ENCODE measurements at regions not wholly inside any gene's neighbourhood (a gene's known extent, or its start where the extent isn't known, plus 50 kb on each side); places are given as distances from the start of the nearest gene placed in this dataset.
"Not testable (repeated sequence)": the region's sequence is repeated elsewhere in the genome, so short reads cannot be mapped to it uniquely, and the experiment has no call there.

DNA sequence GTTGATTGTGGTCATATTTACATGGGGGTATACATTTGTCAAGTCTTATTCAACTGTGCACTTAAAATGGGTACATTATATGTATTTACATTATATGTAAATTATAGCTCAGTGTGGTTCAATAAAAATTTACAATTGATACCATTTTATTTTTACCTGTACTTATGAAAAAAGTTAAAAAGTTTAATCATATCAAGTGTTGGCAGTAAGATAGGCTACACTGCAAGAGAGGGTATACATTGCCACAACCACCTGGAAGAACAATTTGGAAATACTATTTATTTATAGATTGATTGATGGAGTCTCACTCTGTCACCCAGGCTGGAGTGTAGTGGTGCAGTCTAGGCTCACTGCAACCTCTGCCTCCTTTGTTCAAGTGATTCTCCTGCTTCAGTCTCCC lies 453.3 kb downstream of the XYLT1 start:
- no peak for DNase-seq

DNA sequence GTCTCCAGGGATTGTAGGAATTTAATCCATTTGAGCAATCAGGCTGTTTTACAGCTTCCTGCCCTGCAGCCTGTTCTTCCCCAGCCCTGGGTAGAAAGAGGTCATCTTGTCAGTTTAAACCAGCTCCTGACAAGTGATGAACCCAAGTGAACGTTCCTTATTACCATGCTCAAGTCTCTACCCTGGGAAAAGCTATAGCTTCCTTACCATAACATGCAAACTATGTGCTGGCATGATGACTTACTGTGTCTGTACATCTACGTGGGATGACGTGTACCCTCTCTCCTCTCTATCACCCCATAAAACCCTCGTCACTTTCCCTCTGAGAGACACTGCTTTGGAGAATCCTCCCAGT lies 452.2 kb downstream of the XYLT1 start:
- DNase-seq: no peak

DNA sequence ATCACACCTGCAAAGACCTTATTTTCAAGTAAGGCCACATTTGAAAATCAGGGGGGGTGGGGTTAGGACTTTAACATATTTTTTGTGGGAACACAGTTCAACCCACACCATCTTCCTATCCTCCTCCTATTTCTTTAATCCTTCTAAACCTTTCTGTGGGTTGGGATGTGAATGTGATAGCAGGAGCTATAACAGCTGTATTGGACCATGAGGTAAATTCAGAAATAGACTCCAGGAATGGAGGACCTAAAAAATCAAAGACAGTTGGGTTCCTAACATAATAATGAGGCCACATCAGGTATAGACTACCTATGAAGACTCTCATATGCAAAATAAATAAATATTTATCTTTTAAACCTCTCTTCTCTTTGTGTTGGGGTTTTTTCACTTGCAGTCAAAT lies 451.4 kb downstream of the XYLT1 start:
- no peak for DNase-seq

DNA sequence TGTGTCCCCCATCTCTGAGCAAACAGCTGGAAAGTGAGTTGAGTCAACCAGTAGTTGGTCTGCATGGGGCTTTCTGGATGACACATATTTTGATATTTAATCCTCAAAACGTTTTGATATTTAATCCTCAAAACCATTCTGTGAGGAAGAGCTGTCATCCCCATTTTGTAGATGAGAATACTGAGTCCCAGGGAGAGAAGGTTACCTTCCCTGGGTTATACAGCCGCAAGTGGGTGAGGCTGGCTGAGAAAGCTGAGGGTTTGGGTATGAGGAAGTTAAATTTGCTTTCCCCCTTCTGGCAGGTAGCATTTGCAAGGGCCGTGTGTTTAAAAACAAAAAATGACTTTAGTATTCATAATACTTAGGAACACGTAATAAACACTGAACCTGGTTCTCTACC lies 447.2 kb downstream of the XYLT1 start:
- no peak for DNase-seq

DNA sequence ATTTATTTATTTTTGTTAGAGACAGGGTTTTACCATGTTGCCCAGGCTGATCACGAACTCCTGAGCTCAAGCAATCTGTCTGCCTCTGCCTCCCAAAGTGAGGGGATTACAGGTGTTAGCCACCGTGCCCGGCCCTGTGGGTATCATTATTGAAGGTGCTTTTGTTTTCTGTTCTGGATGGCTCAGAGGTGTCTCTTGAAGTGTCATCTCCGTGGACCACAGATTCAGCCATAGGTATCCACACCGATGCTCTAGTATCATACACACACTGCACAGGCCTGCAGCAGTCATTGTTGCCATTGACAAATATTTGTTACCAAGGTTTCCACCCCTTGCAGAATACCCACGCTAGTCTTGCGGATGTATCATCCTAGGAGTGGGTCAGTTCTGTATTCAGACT lies 446.2 kb downstream of the XYLT1 start:
- DNase-seq: no peak

DNA sequence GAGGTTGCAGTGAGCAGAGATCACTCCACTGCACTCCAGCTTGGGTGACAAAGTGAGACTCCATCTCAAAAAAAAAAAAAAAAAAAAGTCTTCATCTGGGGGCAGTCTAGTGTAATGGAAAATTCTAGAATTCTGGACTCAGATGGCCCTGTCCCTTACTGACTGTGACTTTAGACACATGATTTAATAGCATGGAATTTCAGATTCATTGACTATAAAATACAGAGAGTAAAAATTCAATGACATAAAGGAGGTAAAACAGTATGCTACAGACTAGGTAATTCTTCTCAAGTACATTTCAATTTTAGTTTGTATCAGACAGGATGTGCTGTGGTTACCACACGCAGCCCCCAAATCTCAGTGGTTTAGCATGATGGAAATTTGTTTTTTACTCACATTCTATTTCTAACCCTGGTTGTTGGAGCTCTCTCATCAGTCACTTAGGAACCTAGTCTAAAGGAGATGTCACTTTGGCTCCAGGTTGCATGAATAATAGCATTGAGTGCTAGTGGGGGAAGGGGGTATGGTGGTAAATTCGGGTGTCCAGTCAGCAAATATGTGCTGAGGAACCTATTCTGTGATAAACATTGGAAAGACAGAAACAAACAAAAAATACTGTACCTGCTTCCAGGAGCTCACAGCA lies 444.0 kb downstream of the XYLT1 start:
- DNase-seq: no peak

DNA sequence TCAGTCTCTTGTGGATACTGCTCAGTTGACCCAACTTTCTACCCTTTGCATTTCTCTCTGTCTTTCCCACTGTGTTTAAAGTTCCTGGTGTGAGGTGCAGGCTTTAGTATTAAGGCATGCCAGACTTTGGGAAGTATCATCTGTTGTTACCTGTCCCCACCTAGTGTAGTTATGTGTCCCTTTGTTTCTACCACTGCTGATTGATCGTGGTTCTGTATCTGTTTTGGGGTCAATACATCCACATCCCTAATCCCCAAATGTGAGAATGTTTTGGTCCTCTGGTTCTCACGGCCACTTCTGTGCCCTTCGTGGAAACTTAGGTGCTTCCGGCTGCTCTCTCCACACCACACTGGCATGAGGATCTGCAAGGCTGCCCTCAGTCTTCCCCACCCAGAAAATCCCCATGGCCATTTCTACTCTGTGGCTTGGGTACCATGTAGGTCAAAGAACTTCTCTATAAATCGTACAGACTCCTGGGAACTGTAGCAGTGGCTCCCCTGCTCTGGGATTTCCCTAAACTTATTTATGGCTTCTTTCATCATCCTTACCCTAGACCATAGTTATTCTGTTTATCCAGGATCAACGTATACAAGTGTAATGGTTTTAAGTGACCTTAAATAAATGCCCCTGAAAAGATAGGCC lies 443.2 kb downstream of the XYLT1 start:
- DNase-seq: no peak

DNA sequence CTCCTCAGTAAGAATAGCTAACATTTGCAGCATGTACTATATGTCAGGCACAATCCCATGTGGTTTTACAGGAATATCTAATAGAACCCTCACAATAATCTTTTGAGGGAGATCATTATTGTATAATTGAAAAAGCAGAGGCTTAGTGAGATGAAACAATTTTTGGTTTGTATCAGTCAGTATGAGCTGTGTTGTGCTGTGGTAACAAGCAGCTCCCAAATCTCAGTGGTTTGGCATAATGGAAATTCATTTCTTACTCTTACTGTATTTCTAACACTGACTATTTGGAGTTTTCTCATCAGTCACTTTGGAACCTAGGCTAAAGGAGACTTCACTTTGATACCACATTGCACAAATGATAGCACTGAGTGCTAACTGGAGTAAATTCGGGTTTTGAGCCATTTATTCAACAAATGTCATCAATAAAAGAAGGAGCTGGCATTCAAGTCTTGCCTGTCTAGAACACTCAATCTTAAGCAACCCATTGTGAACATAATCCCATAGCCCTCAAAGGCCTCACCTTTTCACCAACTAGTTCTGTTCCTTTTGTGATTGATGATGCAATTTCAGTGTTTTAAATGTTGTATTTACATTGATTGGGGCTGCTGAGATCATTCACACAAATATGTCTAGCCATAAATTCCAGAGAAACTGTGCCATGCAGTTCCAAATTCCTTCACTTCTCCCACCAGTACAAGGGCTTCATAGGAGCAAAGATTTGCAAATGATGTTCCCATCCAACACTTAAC lies 441.0 kb downstream of the XYLT1 start:
- no peak for DNase-seq

DNA sequence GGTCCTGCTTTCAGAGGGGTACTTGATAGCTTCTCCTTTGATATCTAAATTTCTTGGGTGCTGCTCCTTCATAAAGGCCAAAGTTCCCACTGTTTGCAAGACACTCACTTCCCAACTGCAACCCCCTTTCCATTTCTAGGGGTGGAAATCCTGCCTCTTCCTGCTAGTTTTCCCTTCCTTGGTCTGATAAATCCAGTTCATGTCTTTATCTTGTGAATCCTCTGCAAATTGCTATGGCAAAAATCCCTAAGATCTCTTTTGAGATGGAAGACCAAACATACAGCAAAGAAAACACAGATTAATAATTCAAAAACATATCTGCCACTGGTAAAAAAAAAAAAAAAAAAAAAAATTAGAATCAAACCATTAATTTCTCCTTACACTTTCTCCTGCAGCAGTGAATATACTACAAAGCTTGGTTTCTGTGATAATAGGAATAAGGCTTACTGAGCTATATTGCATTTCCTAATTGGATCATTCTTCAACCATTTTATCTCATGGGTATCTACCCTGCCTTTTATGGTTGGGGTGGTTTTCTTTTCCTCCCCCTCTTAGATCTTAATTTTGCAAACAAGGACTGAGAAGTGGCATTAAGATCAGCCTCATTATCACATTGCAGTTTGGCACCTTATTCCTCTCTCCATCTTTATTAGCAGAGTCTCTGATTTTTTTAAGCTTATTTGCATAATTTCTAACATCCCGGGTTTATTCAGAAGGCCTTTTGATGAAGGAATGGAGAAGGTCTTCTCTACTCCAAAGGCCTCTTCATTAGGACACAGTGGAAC lies 439.1 kb downstream of the XYLT1 start:
- no peak for DNase-seq

DNA sequence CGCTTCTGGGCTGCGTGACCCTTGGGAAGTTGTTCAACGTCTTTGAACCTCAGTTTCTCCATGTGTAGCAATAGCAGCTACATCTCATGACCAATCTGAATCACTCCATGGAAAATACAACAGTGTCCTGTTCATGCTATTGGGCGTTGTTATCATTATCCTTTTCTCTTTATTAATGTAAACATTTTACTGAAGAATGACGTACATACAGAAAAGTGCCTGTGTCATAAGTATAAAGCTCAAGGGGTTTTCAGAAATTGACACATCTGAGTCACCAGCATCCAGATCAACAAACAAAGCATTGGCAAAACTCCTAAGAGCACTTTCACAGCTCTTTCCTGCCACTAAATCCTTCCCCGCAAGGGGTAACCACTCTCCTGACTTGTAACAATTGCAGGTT lies 438.4 kb downstream of the XYLT1 start:
- no peak for DNase-seq

DNA sequence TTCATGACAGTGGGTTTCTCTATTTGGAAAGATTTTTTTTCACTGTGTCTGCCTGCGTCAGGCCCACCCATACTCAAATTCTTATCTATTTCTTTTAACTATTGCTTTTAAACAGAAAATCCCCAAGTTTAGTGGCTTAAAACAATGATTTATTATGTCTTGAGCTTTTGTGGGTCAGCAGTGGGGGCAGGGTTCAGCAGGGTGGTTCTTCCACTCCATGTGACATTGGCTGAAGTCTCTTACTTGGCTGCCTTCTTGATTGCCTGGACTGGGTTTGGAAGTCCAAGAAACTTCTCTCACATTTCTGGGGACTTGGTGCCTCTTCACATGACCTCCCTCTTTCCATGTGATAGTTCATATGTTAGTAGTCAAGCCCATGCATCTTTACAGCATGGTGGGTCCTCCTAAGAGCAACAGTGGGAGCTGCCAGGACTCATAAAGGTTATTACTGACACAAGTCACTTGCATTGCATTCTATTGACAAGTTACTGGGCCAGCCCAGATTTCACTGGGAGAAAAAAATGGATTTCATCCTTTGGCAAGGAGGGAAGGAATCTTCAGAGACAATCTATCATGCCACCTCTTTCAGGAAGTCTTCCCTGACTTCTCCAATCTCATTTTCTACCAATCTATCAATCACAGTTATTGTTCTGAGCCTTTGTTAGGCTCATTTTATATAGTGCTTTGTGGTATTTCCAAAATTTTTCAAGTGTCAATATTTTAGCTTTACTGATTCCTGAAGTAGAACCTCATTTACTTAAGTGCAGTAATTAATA lies 436.1 kb downstream of the XYLT1 start:
- DNase-seq: no peak

DNA sequence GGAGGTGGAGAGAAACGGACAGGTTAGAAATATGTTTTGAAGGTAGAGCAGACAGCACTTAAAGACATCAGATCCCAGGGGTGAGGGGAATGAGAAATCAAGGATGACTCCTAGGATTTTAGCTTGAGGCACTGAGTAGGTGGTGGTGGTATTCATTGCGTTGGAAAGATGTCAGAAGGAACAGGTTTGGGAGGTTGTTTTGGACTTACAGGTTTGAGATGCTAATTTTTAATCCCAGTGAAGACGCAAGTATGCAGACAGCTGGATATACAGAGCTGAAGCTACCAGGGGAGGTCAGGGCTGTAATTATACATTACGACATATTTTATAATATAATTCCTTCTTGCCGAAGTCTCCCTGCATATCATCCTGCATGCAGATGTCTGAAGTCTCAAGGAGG lies 433.3 kb downstream of the XYLT1 start:
- DNase-seq: no peak

DNA sequence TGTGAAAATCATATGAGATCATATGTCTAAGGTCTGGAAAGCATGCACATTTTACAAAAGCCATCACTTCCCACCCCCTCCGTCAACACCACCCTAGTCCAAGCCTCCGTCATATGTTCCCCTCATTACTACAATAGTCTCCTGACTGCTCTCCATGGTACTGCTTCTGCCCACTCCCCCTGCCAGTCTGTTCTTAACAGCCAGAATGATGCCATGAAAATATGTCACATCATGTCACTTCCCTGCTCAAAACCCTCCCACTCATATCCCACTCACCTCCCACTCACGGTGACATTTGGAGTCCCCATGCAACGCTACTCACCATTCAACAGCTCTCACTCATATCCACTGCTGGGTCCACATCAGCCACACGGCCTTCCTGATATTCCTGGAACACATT lies 432.3 kb downstream of the XYLT1 start:
- no peak for DNase-seq

DNA sequence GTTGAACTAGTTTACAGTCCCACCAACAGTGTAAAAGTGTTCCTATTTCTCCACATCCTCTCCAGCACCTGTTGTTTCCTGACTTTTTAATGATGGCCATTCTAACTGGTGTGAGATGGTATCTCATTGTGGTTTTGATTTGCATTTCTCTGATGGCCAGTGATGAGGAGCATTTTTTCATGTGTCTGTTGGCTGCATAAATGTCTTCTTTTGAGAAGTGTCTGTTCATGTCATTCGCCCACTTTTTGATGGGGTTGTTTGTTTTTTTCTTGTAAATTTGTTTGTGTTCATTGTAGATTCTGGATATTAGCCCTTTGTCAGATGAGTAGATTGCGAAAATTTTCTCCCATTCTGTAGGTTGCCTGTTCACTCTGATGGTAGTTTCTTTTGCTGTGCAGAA lies 421.7 kb downstream of the XYLT1 start:
- not testable (repeated sequence) for DNase-seq

DNA sequence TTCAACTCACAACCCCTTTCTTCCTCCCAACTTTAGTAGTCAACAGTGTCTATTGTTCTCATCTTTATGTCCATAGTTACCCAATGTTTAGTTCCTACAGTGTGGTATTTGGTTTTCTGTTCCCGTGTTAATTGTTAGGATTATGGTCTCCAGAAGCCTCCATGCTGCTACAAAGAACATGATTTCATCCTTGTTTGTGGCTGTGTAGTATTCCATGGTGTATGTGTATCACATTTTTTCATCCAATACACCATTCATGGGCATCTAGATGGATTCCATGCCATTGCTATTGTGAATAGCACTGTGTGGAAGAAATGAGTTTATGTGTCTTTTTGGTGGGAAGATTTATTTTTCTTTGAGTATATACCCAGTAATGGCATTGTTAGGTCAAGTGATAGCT lies 420.3 kb downstream of the XYLT1 start:
- DNase-seq: no peak

All from KG1 (cell line).